Hepatocyte (in vitro differentiated cells): ENCODE measurements at regions not wholly inside any gene's neighbourhood (a gene's known extent, or its start where the extent isn't known, plus 50 kb on each side); places are given as distances from the start of the nearest gene placed in this dataset.

Source experiments
- CTCF ChIP-seq: fragments of 200-600 bp; sonication (generic); IDR thresholded peaks from 2 replicates; pipeline ENCODE4 v1.5.1; 2016; ENCODE audit warnings: antibody characterized with exemption, mild to moderate bottlenecking; ENCODE audit not compliant: poor library complexity
- EZH2 ChIP-seq: fragments of 200-600 bp; sonication (generic); IDR thresholded peaks from 2 replicates; pipeline ENCODE4 v1.6.1; 2016; ENCODE audit warnings: antibody characterized with exemption, mild to moderate bottlenecking, borderline replicate concordance
- EZH2phosphoT487 ChIP-seq: fragments of 200-600 bp; sonication (generic); IDR thresholded peaks from one replicate; pipeline ENCODE4 v1.6.1; 2018; ENCODE audit warnings: antibody characterized with exemption, mild to moderate bottlenecking, low read depth, moderate library complexity; ENCODE audit not compliant: unreplicated experiment, severe bottlenecking

GRCh38 chr15:59953392-59953883 lies 50.7 kb upstream of the FOXB1 start:
- TF ChIP-seq CTCF, result no peak
- no peak for TF ChIP-seq EZH2phosphoT487
- TF ChIP-seq EZH2, result no peak
